GM23248 (cell line): ENCODE measurements at regions not wholly inside any gene's neighbourhood (a gene's known extent, or its start where the extent isn't known, plus 50 kb on each side); places are given as distances from the start of the nearest gene placed in this dataset.

Experiments
- EZH2 ChIP-seq: fragments of 200-600 bp; sonication (generic); IDR thresholded peaks from 2 replicates; pipeline ENCODE4 v1.6.1; 2018; ENCODE audit warnings: antibody characterized with exemption, mild to moderate bottlenecking; ENCODE audit not compliant: insufficient read depth, poor library complexity, severe bottlenecking
- EZH2phosphoT487 ChIP-seq: fragments of 200-600 bp; sonication (generic); IDR thresholded peaks from 2 replicates; pipeline ENCODE4 v1.6.1; 2018; ENCODE audit warnings: antibody characterized with exemption, moderate library complexity, mild to moderate bottlenecking, low read depth; ENCODE audit not compliant: insufficient read depth

DNA sequence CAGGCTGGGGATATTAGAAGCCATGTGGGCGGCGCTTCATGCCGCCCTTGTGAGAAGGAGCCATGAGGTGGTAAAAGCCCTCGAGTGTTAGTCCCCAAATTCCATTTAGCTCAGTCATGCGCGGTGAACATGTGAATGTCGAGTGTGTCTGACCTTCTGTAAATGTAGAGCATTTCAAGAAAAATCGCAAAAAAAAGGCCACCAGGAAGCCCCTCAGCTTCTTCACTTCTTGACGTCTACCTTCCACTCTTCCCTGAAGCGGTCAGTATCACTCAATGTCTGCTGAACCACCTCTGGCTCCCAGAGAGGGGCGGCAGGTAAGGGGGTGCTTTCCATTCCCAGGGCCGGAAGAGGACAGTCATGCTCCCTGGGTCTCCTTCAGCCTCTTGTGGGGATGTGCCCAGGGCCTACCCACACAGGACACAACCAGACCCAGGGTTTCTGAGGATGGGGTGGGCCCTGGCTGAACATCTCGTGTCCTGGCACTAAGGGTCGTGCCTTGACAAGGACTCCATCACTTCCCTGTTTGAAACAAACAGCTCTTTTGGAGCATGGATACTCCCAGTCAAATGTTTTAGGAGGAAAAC lies 274.9 kb downstream of the FAM43A start:
- TF ChIP-seq EZH2 (no peak), EZH2phosphoT487 (no peak)
